HL-60 (cell line): ENCODE measurements at regions not wholly inside any gene's neighbourhood (a gene's known extent, or its start where the extent isn't known, plus 50 kb on each side); places are given as distances from the start of the nearest gene placed in this dataset.

ENCODE experiments used
- CTCF ChIP-seq: IDR thresholded peaks from one replicate; pipeline ENCODE4 v1.5.1; 2011; ENCODE audit warnings: low read length, control low read depth, inconsistent platforms; ENCODE audit not compliant: insufficient read depth
- POLR2AphosphoS5 ChIP-seq: IDR thresholded peaks from 2 replicates; pipeline ENCODE4 v1.6.1; 2012; ENCODE audit warnings: low read depth

GRCh38 chr21:28233536-28234220 is 759.0 kb downstream of the LTN1 start:
- TF ChIP-seq POLR2AphosphoS5 (no peak), CTCF (no peak)
